Raji (cell line): ENCODE measurements at regions not wholly inside any gene's neighbourhood (a gene's known extent, or its start where the extent isn't known, plus 50 kb on each side); places are given as distances from the start of the nearest gene placed in this dataset.

Experiments used
- POLR2A ChIP-seq: IDR thresholded peaks from 2 replicates; pipeline ENCODE4 v1.6.1; 2011; ENCODE audit warnings: low read depth, low read length, control low read depth; ENCODE audit not compliant: insufficient read depth

DNA sequence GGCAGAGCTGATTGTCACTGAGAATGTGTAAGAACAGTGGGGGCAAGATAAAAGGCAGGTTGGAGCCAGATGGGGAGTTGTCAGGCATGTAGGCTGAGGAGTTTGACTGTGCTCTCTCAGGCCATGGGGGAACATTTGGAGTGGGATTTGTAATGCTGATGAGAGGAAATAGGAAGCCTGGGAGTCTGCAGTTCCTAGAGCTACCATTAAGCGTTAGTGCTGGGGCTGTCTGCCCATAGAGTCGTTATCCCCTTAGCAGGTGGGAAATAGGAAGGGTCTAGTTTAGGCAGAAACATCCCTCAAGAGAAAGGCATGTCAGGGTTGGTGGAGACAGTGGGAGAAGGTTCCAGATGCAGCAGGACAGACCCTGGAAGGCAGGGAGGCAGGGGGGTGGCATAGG, 75.5 kb downstream of the RPS24 start:
- no peak for TF ChIP-seq POLR2A

DNA sequence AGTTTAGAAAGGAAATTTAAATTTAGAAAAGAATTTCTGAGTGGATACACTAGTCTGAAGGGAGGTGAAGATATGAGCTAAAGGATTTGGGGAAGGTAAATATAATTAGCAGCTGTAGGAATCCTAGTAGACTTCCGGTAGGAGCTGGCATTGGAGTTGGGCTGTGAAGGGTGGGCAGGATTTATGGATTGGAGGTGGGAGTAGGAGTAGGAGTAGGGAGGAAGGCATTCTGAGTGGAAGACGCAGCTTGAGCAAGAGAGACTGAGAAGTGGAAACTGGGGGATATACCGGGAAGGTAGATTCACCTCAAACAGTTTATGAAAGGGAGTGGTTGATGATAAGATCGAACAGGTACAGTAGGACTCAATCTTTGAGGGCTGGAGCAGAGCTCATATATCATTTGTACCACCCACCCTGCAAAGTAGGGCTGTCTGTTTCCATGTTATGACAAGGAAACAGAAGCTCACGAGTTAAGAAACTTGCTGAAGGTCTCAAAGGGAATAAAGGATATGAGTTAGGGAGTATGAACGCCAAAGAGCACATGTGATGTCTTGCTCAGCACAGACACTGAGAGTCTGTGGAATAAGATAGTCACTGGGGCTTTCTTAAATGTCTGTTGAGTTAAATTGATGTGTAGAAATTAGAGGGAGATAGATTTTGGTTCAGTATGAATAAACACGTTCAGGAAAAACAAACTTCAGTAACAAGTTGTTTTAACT, 81.6 kb downstream of the RPS24 start:
- no peak for TF ChIP-seq POLR2A

DNA sequence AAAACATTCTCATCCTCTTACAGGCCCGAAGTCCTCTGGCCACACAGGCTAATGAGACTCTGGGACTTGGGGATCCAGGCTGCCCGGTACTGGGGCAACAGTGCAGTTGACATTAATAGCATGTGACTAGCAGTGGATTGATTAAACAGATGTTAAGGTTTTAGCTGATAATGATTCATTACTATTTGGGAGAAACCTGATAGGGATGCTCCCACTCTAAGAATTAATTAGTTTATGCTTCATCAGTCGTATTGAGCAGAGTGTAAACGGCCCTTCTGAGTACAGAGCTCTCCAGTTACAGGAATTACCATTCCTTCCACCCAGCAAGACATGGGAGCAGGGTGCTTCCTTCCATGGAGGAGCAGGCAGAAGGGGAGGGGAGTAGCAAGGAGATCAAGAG, 82.7 kb downstream of the RPS24 start:
- TF ChIP-seq POLR2A = no peak

DNA sequence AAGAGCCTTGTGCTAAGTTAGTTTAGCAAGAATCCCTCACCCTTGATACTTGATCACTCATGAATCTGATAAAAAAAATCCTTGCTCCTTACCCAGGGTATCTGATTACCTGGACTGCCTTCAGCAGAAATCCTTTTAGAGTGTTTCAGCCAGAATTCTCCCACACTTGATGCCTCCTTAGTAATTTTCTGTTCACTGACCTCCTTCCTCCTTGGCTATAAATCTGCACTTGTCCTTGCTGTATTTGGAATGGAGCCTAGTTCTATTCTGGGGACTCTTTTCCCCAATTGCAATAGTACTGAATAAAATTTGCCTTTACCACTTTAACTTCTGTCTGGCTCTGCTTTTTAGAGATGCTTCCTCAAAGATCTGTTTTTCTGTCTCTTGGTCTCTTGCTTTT, 84.9 kb downstream of the RPS24 start:
- no peak for TF ChIP-seq POLR2A

DNA sequence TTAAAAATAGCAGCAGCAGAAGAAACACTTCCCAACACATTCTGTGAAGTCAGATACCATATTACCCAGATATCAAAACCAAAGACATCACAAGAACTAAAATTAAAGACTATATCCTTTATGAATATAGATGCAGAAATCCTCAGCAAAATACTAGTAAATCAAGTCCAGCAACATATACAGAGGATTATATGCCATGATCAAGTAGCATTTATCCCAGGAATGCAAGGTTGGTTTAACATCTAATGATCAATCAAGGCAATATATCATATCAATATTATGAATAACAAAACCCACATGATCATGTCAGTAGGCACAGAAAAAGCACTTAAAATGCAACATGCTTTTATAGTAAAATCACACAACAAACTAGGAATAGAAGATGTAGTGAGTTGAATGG, 88.1 kb downstream of the RPS24 start:
- TF ChIP-seq POLR2A = no peak

DNA sequence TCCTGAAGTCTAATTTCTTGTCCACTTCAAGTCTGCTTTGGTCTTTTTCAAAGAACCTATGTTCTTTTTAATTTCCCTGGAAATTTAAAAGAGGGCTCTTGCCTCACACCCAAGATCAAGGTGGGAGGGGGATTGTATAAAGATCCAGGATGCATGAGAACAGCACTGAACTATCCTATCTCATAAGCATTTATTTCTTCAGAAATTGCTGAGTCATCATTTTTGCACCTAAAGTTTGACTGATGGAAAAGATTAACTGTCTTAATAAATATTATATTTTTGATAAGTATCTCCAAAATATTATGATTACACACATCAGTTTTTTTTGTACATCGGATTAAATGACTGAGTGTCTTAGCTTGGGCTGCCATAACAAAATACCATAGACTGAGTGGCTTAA, 90.5 kb downstream of the RPS24 start:
- no peak for TF ChIP-seq POLR2A

DNA sequence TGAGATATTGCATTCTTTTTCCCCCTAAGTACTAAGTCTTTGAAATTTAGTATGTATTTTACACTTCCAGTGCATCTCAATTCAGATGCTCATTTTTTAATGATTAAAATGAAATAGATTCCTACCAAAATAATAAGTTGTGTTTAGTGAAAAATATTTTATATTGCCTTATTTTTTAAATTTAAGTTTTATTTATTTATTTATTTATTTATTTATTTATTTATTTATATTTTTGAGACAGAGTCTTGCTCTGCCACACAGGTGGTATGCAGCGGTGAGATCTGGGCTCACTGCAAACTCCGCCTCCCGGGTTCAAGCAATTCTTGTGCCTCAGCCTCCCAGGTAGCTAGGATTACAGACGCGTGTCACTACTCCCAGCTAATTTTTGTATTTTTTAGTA, 95.5 kb downstream of the RPS24 start:
- TF ChIP-seq POLR2A = no peak

DNA sequence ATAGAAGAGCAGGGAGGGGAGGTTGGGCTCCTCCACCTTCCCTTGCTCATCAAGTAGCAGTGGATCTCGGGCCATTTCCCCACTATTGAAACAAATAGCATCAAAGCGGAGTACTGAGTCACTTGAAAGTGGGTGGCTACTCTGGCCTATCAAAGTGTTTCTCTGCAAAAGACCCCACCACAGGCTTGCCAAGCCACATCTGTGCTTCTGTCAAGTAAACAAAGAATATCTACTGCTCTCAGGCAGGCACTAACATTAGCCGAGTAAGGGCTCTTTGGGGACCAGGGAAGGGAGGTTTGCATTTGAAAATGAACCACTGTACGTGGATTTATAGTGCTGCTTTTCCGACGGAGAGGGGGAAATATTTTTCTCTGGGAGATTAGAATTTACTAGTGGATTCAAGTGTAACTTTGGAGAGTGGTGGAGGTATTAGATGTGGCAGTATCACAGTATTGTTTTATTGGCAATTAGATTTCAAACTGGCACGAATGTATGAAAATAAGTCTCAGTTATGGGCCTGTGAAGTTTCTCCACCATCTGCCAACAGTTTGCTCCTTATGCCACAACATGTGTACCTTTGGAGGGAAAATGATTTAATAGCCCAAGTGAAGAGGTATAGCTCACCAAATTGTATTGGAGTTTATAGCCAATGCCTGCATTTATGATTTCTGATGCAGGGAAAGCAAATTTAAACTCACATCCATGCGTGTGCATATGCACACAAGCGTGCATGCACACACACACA, 97.5 kb downstream of the RPS24 start:
- TF ChIP-seq POLR2A = no peak

DNA sequence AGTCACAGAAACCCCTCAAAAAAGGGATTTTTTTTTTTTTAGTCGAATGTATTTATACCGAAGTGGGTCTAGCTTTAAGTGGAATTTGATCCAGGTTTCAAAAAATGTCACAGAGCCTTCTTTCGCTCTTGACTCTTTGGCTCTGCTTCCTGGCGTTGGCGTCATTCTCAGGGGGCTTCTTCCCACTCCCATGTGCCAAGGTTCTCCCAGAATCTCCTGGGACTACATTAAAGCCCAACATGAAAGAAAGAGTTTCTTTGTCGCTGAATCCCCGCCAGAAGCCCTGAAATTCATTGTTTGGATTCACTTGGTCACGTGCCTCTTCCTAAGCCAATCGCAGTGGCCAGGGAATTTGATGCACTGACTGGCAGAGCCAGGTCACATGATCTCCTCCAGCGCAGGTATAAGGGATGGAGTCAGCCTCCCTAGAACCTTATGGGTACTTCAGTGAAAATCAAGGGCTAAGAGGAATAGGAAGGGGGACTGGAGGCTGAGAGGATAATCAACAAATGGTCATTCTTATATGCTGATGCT, 101.2 kb downstream of the RPS24 start:
- TF ChIP-seq POLR2A = no peak

DNA sequence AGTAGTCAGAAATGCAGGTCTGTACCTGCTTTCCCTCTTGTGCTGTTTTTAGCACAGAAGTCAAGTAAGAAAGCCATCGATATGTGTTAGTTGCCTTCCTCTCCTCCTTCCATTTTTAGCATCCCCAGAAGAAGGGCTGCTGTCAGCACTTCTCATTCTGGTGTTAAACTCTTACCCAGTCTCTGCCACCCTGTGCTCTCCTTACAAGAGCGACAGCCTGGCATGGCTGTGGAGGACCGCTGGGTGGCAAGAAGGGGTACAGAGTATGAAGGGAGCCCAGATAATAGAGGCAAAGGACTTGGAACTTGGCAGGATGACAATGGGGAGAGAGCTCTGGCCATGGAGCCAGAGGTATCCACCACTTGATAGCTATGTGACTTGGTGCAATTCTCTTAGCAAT, 103.5 kb downstream of the RPS24 start:
- TF ChIP-seq POLR2A = no peak

DNA sequence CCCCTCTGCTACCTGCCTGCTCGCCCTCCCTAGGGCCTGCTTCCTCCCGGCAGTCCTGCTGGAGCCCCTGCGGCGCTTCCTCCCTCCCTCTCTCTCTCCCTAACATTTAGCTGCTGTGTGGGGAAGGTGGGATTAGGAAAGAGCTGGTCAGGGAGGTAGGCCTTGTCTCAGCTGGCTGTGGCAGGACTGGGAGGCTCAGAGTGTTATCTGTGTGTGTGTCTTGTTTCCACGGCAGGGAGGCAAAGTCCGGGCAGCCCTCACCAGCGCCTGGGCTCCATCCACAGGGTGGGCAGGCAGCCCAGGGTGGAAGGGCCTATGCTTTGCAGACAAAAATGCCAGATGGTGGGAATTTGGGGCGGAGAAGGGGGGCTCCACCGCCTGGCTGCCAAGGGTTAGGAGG, 105.7 kb downstream of the RPS24 start:
- TF ChIP-seq POLR2A = no peak

DNA sequence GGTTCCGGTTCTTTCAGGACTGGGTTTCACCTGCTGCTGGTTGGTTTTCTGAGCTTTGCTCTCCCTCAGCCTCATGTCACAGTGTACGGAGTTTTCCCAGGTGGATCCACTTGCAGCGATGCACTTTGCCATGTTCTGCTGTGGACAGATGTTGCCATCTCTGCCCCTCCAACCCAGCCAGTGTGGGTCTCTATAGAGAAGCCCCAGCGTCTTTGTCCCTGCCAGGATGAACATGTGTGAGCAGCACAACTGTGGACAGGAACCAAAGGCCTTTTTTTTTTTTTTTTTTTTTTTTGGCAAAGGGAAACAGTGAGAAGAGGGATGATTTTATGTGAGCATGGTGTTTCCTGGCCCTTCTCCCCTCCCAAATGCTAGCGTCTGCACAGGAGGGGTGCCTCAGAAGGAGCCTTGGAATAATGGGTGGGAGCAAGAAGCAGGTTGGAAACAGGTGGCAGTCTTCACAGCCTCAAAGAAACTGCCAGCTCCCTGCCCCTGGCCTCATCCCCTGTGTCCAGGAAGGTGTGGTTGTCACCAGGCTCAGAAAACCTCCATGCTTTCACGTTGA, 106.5 kb downstream of the RPS24 start:
- TF ChIP-seq POLR2A = no peak

DNA sequence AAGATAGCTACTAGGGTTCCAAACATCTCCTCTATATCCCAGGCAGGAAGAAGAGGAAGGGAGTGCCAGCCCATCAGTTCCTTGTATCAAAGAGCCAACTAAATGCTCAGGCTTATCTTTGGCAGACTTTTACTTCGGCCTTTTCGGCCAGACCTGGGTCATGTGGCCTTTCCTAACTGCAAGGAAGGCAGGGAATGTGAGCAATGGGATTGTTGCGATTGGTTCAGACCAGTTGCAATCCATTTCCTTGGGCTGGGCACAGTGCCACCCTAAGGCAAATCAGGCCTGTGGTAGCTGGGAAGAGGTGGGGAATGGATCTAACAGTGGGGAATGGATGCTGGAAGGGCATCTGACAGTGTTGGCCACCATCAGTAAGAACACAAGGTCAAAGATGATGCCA, 109.9 kb downstream of the RPS24 start:
- no peak for TF ChIP-seq POLR2A

DNA sequence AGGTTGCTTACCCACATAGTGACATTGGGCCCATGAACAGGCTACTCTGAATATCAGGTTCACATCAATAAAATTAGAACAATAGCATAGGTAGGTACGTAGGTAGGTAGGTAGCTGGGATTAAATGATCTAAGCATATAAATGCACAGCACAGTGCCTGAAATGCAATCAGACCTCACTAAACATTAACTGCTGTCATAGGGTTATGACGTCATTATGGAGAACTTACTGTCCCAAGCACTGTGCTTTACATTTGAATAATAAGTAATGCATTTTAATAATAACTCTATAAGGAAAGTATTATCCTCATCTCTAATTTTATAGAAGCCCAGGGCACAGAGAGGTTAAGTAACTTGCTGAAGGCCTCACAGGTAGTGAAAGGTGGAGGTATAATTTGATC, 112.5 kb downstream of the RPS24 start:
- TF ChIP-seq POLR2A = no peak

DNA sequence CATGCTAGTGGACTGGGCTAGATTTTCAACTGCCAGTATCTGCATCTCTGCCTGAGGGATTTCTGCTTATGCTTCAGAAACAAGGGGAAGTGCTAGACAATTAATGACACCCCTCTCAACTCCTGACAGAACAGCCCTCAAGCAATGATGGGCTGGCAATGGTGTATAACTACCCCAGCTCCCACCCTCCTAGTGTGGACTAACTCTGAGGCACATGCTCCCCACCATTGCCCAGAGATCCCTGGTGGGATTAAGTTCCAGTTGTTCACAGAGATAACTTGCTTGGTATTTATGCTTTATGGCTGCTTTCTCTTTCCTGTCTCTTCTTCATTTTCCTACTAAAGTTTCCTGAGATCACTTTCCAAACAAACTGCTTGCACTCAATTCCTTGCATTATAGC, 113.5 kb downstream of the RPS24 start:
- no peak for TF ChIP-seq POLR2A

DNA sequence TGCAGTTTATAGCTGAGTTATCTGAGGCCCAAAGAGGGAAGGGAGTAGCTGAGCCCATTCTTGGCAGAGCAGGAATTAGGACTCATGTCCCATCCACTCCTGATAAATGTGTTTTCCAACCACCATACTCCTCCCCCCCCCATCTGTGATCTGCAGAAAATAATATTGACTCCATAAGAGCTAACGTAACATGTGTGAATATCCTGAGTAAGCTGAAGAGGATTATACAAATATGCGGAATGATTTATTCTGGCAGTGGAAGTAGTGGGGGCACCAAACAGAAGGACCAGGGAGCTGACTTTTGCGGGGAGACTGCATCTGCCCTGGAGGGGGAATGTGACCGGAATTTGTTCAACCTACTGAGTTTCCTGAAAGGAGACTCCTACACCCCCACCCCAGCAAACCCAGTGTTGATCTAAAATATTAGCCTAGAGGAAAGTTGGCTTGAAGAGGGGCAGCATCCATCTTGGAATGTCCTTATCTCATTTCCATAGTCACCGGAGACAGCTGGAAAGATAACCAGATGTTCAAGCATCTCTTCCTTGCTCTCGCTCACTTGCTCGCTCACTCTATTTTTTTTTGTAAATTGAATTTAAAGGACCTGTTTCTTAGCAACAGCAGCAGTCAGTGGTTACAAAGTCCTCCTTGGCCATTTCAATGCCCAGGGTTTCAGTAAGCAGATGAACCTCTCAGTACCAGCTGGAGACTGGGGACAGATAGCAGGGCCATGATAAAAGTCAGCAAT, 114.7 kb downstream of the RPS24 start:
- no peak for TF ChIP-seq POLR2A

DNA sequence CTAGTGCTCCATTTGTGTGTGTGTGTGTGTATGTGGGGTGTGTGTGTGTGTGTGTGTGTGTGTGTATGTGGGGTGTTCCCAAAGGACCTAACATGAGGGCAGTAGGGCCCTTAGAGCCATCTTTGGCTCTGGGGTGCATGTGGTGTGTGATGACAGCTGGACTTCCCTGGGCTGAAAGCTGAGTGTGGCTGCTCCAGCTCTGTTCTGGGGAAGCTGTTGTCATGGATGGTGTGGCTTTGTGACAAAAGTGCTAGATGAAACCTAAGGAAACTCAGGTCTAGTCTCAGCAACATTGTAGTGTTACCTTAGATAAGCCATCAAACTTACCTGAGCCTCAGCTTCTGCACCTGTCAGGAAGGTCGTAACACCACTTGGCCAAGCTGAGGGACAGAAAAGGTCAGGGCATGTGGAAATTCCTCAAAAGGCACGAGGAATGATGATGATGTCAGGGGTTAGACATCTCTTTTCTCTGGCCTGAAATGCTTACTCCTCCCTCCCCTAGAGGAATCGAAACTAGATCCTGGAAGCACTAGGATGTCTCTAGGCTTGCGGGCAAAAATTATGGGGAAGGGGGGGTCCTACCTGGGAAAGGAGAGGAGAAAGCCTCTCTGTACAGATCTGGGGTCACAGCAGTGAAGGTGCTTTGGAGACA, 115.4 kb downstream of the RPS24 start:
- no peak for TF ChIP-seq POLR2A
